WTC11 (cell line): ENCODE measurements at regions not wholly inside any gene's neighbourhood (a gene's known extent, or its start where the extent isn't known, plus 50 kb on each side); places are given as distances from the start of the nearest gene placed in this dataset.

Source experiments
- ATAC-seq: fragments of 200-7000 bp; cut with Tn5 transposase; 2 replicates; pipeline ENCODE4 v1.10.0; 2021; ENCODE audit warnings: mild to moderate bottlenecking, moderate library complexity
- CTCF ChIA-PET: fragments of 300-600 bp; sonication (Branson Sonifier 250); formaldehyde crosslinking; loops from one replicate; lab custom pipeline; 2021; ENCODE audit warnings: antibody characterized with exemption; lab: Charles Lee
- POLR2A ChIA-PET: fragments of 350-600 bp; sonication (Branson Sonifier 250); formaldehyde crosslinking; loops from one replicate; lab custom pipeline; 2021; ENCODE audit warnings: antibody characterized with exemption; lab: Charles Lee
- DNase-seq: peaks from one replicate; pipeline ENCODE4 v3.0.0; 2021; ENCODE audit warnings: low spot score
- H3K27ac Mint-ChIP-seq: 2 replicates; pipeline ENCODE4 v1.8.0; 2021; ENCODE audit warnings: mixed read lengths
- H3K27me3 Mint-ChIP-seq: 2 replicates; pipeline ENCODE4 v1.8.0; 2021; ENCODE audit warnings: low read depth, mild to moderate bottlenecking, moderate library complexity, mixed read lengths
- H3K36me3 Mint-ChIP-seq: 2 replicates; pipeline ENCODE4 v1.8.0; 2021; ENCODE audit warnings: mixed read lengths
- H3K4me1 Mint-ChIP-seq: 2 replicates; pipeline ENCODE4 v1.8.0; 2022; ENCODE audit warnings: mixed read lengths
- H3K4me3 Mint-ChIP-seq: 2 replicates; pipeline ENCODE4 v1.8.0; 2021; ENCODE audit warnings: mild to moderate bottlenecking, moderate library complexity, mixed read lengths
- H3K9me3 Mint-ChIP-seq: 2 replicates; pipeline ENCODE4 v1.8.0; 2021; ENCODE audit warnings: mixed read lengths
- AR ChIP-seq: fragments of 250-450 bp; sonication (Bioruptor Pico); IDR thresholded peaks from 2 replicates; pipeline ENCODE4 v1.9.0; 2021; ENCODE audit warnings: mild to moderate bottlenecking
- ATF1 ChIP-seq: sonication (generic); formaldehyde crosslinking; IDR thresholded peaks from 2 replicates; pipeline ENCODE4 v1.8.1; 2023; ENCODE audit warnings: mild to moderate bottlenecking, moderate library complexity, missing genetic modification reagents
- ATF3 ChIP-seq: sonication (generic); formaldehyde crosslinking; conservative IDR thresholded peaks from 2 replicates; pipeline ENCODE4 v1.8.1; 2022; ENCODE audit warnings: mild to moderate bottlenecking, missing genetic modification reagents
- CBFB ChIP-seq: sonication (generic); formaldehyde crosslinking; IDR thresholded peaks from 2 replicates; pipeline ENCODE4 v1.8.1; 2022; ENCODE audit warnings: mild to moderate bottlenecking, low read depth, missing genetic modification reagents
- CDX4 ChIP-seq: fragments of 250-450 bp; sonication (Bioruptor Pico); IDR thresholded peaks from 2 replicates; pipeline ENCODE4 v1.9.0; 2021; ENCODE audit warnings: moderate library complexity, mild to moderate bottlenecking, inconsistent platforms, borderline replicate concordance
- CREB1 ChIP-seq: sonication (generic); formaldehyde crosslinking; IDR thresholded peaks from 2 replicates; pipeline ENCODE4 v1.8.0; 2023; ENCODE audit warnings: mild to moderate bottlenecking, missing genetic modification reagents
- E2F5 ChIP-seq: sonication (generic); formaldehyde crosslinking; IDR thresholded peaks from 2 replicates; pipeline ENCODE4 v1.8.1; 2022; ENCODE audit warnings: mild to moderate bottlenecking, moderate library complexity, missing genetic modification reagents
- ERG ChIP-seq: fragments of 250-450 bp; sonication (Bioruptor Pico); IDR thresholded peaks from 2 replicates; pipeline ENCODE4 v1.8.0; 2021; ENCODE audit warnings: mild to moderate bottlenecking
- FOXJ3 ChIP-seq: sonication (generic); formaldehyde crosslinking; IDR thresholded peaks from 2 replicates; pipeline ENCODE4 v1.9.0; 2021; ENCODE audit warnings: missing genetic modification reagents, mild to moderate bottlenecking, borderline replicate concordance
- GABPB1 ChIP-seq: sonication (generic); formaldehyde crosslinking; IDR thresholded peaks from 2 replicates; pipeline ENCODE4 v1.8.1; 2023; ENCODE audit warnings: mild to moderate bottlenecking, missing genetic modification reagents
- JUN ChIP-seq: sonication (generic); formaldehyde crosslinking; IDR thresholded peaks from 2 replicates; pipeline ENCODE4 v1.8.0; 2023; ENCODE audit warnings: mild to moderate bottlenecking, missing genetic modification reagents
- NR1H2 ChIP-seq: sonication (generic); formaldehyde crosslinking; IDR thresholded peaks from 2 replicates; pipeline ENCODE4 v1.9.0; 2021; ENCODE audit warnings: mild to moderate bottlenecking, moderate library complexity, missing genetic modification reagents
- NR3C1 ChIP-seq: sonication (generic); formaldehyde crosslinking; conservative IDR thresholded peaks from 2 replicates; pipeline ENCODE4 v1.8.1; 2023; ENCODE audit warnings: low read depth, mild to moderate bottlenecking, missing genetic modification reagents
- PRRX2 ChIP-seq: fragments of 250-450 bp; sonication (Bioruptor Pico); IDR thresholded peaks from 2 replicates; pipeline ENCODE4 v1.8.0; 2021; ENCODE audit warnings: mild to moderate bottlenecking
- RELA ChIP-seq: sonication (generic); formaldehyde crosslinking; IDR thresholded peaks from 2 replicates; pipeline ENCODE4 v1.8.1; 2022; ENCODE audit warnings: missing genetic modification reagents, mild to moderate bottlenecking, borderline replicate concordance
- SMAD3 ChIP-seq: sonication (generic); formaldehyde crosslinking; IDR thresholded peaks from 2 replicates; pipeline ENCODE4 v1.8.0; 2022; ENCODE audit warnings: missing genetic modification reagents, mild to moderate bottlenecking, borderline replicate concordance
- SMAD4 ChIP-seq: sonication (generic); formaldehyde crosslinking; IDR thresholded peaks from 2 replicates; pipeline ENCODE4 v1.8.0; 2022; ENCODE audit warnings: mild to moderate bottlenecking, missing genetic modification reagents
- SP1 ChIP-seq: sonication (generic); formaldehyde crosslinking; conservative IDR thresholded peaks from 2 replicates; pipeline ENCODE4 v1.8.1; 2022; ENCODE audit warnings: missing genetic modification reagents
- TCF7 ChIP-seq: sonication (generic); formaldehyde crosslinking; IDR thresholded peaks from 2 replicates; pipeline ENCODE4 v1.8.0; 2022; ENCODE audit warnings: mild to moderate bottlenecking, low read depth, missing genetic modification reagents, moderate library complexity
- TEAD4 ChIP-seq: sonication (generic); formaldehyde crosslinking; IDR thresholded peaks from 2 replicates; pipeline ENCODE4 v1.8.0; 2022; ENCODE audit warnings: mild to moderate bottlenecking, missing genetic modification reagents
- USF2 ChIP-seq: sonication (generic); formaldehyde crosslinking; IDR thresholded peaks from 2 replicates; pipeline ENCODE4 v1.8.1; 2023; ENCODE audit warnings: mild to moderate bottlenecking, missing genetic modification reagents, moderate library complexity
- ZBTB43 ChIP-seq: sonication (generic); formaldehyde crosslinking; IDR thresholded peaks from 2 replicates; pipeline ENCODE4 v1.8.1; 2023; ENCODE audit warnings: mild to moderate bottlenecking, missing genetic modification reagents
- ZMAT4 ChIP-seq: fragments of 250-450 bp; sonication (Bioruptor Pico); IDR thresholded peaks from 2 replicates; pipeline ENCODE4 v1.9.0; 2021; ENCODE audit warnings: mild to moderate bottlenecking
- ZNF232 ChIP-seq: sonication (generic); formaldehyde crosslinking; IDR thresholded peaks from 2 replicates; pipeline ENCODE4 v1.8.0; 2022; ENCODE audit warnings: mild to moderate bottlenecking, missing genetic modification reagents
- ZNF416 ChIP-seq: fragments of 250-450 bp; sonication (Bioruptor Pico); IDR thresholded peaks from 2 replicates; pipeline ENCODE4 v1.9.0; 2021; ENCODE audit warnings: mild to moderate bottlenecking, inconsistent platforms
- ZNF423 ChIP-seq: fragments of 250-450 bp; sonication (Bioruptor Pico); IDR thresholded peaks from 2 replicates; pipeline ENCODE4 v2.1.2; 2022; ENCODE audit warnings: mild to moderate bottlenecking, moderate library complexity
- ZSCAN18 ChIP-seq: fragments of 250-450 bp; sonication (Bioruptor Pico); IDR thresholded peaks from 2 replicates; pipeline ENCODE4 v2.1.2; 2022; ENCODE audit warnings: mild to moderate bottlenecking, moderate library complexity

GRCh38 chr21:20020026-20020425, 978.2 kb upstream of the NCAM2 start:
- DNase-seq = no peak
- Mint-ChIP-seq H3K36me3 (0 out of 2 replicates have a peak, but pooled peaks cover 1% of the 10 kb centered on the region), H3K4me1 (peaks cover 31% of the 10 kb centered on the region), H3K27ac (0 out of 2 replicates have a peak overlapping the region, but pooled peaks have one; percentile 50), H3K4me3 (no peak overlapping the region), H3K9me3 (peaks cover 6% of the 10 kb centered on the region; the same call in 1 of the 2 replicates), H3K27me3 (no peaks in the 10 kb centered on the region)
- no peak for ATAC-seq
- TF ChIP-seq ATF3 (no peak), ERG (CRISPR knock-in tag) (no peak), NR1H2 (CRISPR knock-in tag) (no peak), ZNF416 (CRISPR knock-in tag) (no peak), SMAD4 (CRISPR knock-in tag) (no peak), CBFB (CRISPR knock-in tag) (no peak), RELA (CRISPR knock-in tag) (no peak), ATF1 (no peak), ZBTB43 (CRISPR knock-in tag) (no peak), ZNF232 (no peak), TEAD4 (CRISPR knock-in tag) (no peak), SMAD3 (CRISPR knock-in tag) (no peak), JUN (no peak), ZMAT4 (CRISPR knock-in tag) (no peak), FOXJ3 (CRISPR knock-in tag) (no peak), GABPB1 (CRISPR knock-in tag) (no peak)
- CTCF ChIA-PET = no interaction called here
- POLR2A ChIA-PET = no interaction called here

- DNase-seq = no peak
- H3K36me3 Mint-ChIP-seq = no peaks in the 10 kb centered on the region
- no peaks in the 10 kb centered on the region for H3K27me3 Mint-ChIP-seq
- ATAC-seq = no peak
- ChIA-PET POLR2A (no interaction called here), CTCF (no interaction called here)
- no peak overlapping the region for H3K4me3 Mint-ChIP-seq
- no peak overlapping the region for H3K27ac Mint-ChIP-seq
- H3K4me1 Mint-ChIP-seq = peaks cover 12% of the 10 kb centered on the region; the same call in 1 of the 2 replicates
- peaks cover 6% of the 10 kb centered on the region; the same call in 1 of the 2 replicates for H3K9me3 Mint-ChIP-seq
- no peak for TF ChIP-seq ZSCAN18 (CRISPR knock-in tag)
- TF ChIP-seq AR (CRISPR knock-in tag) = no peak
- TF ChIP-seq TCF7 (CRISPR knock-in tag) = no peak
- TF ChIP-seq CBFB (CRISPR knock-in tag) = no peak
- no peak for TF ChIP-seq ZNF423 (CRISPR knock-in tag)
- no peak for TF ChIP-seq E2F5 (CRISPR knock-in tag)
- no peak for TF ChIP-seq SP1 (CRISPR knock-in tag)
- no peak for TF ChIP-seq PRRX2 (CRISPR knock-in tag)
- TF ChIP-seq NR3C1 (CRISPR knock-in tag) = no peak
- no peak for TF ChIP-seq ZNF416 (CRISPR knock-in tag)
- no peak for TF ChIP-seq USF2 (CRISPR knock-in tag)
- no peak for TF ChIP-seq CREB1 (CRISPR knock-in tag)
- no peak for TF ChIP-seq RELA (CRISPR knock-in tag)
- no peak for TF ChIP-seq CDX4 (CRISPR knock-in tag)
Measured at GRCh38 chr21:20023193-20023592, 975.0 kb upstream of the NCAM2 start.
